Neutrophil (primary cell): ENCODE measurements at regions not wholly inside any gene's neighbourhood (a gene's known extent, or its start where the extent isn't known, plus 50 kb on each side); places are given as distances from the start of the nearest gene placed in this dataset.

Source experiments
- H3K27ac ChIP-seq: fragments of 200-600 bp; sonication (generic); 2 replicates; pipeline ENCODE4 v1.5.1; 2016; ENCODE audit warnings: mild to moderate bottlenecking, moderate library complexity
- H3K27me3 ChIP-seq: fragments of 200-600 bp; sonication (generic); 2 replicates; pipeline ENCODE4 v1.6.0; 2016; ENCODE audit warnings: mild to moderate bottlenecking
- H3K36me3 ChIP-seq: fragments of 200-600 bp; sonication (generic); 2 replicates; pipeline ENCODE4 v1.5.1; 2017
- H3K4me1 ChIP-seq, 2 experiments: fragments of 200-600 bp in 1 of 2; sonication (generic) in 1 of 2; 1 replicate in 1 of 2; 2 replicates in 1 of 2; pipeline versions ENCODE4 v1.5.1 to v1.6.1; 2013 to 2016; ENCODE audit warnings: low read depth in 1 of 2, low read length in 1 of 2, mild to moderate bottlenecking in 1 of 2, moderate library complexity in 1 of 2; ENCODE audit not compliant: control insufficient read depth in 1 of 2, insufficient read depth in 1 of 2
- H3K4me3 ChIP-seq, 2 experiments: fragments of 200-600 bp in 1 of 2; sonication (generic) in 1 of 2; 1 replicate in 1 of 2; 2 replicates in 1 of 2; pipeline ENCODE4 v1.5.1; 2013 to 2016; ENCODE audit warnings: low read depth in 1 of 2, low read length in 1 of 2, mild to moderate bottlenecking in 1 of 2, moderate library complexity in 1 of 2
- H3K9me3 ChIP-seq: fragments of 200-600 bp; sonication (generic); 2 replicates; pipeline ENCODE4 v1.5.1; 2016
- CTCF ChIP-seq: fragments of 200-600 bp; sonication (generic); IDR thresholded peaks from 2 replicates; pipeline ENCODE4 v1.5.1; 2016; ENCODE audit warnings: antibody characterized with exemption

GRCh38 chr2:118654945-118655344, 192.5 kb downstream of the EN1 start:
- no peaks in the 10 kb centered on the region for H3K27me3 ChIP-seq
- no peak overlapping the region for H3K4me3 ChIP-seq
- H3K9me3 ChIP-seq = no peaks in the 10 kb centered on the region
- H3K27ac ChIP-seq = no peak overlapping the region
- no peak for TF ChIP-seq CTCF
- H3K36me3 ChIP-seq = no peaks in the 10 kb centered on the region
- H3K4me1 ChIP-seq = no peaks in the 10 kb centered on the region

- no peak for TF ChIP-seq CTCF
- Histone ChIP-seq H3K4me1 (no peaks in the 10 kb centered on the region), H3K9me3 (no peaks in the 10 kb centered on the region), H3K27ac (no peak overlapping the region), H3K27me3 (no peaks in the 10 kb centered on the region), H3K4me3 (no peak overlapping the region), H3K36me3 (no peaks in the 10 kb centered on the region)
Observed at GRCh38 chr2:118650327-118650726, 197.1 kb downstream of the EN1 start.

GRCh38 chr2:118645876-118646275, 201.6 kb downstream of the EN1 start:
- no peaks in the 10 kb centered on the region for H3K4me1 ChIP-seq
- no peaks in the 10 kb centered on the region for H3K9me3 ChIP-seq
- H3K27ac ChIP-seq = no peak overlapping the region
- no peaks in the 10 kb centered on the region for H3K27me3 ChIP-seq
- TF ChIP-seq CTCF = no peak
- H3K36me3 ChIP-seq = no peaks in the 10 kb centered on the region
- no peak overlapping the region for H3K4me3 ChIP-seq

GRCh38 chr2:118644190-118644589, 203.3 kb downstream of the EN1 start:
- Histone ChIP-seq H3K27ac (no peak overlapping the region), H3K36me3 (no peaks in the 10 kb centered on the region), H3K4me1 (no peaks in the 10 kb centered on the region), H3K27me3 (no peaks in the 10 kb centered on the region), H3K9me3 (no peaks in the 10 kb centered on the region), H3K4me3 (no peak overlapping the region)
- TF ChIP-seq CTCF = no peak

GRCh38 chr2:118643294-118643693, 204.2 kb downstream of the EN1 start:
- Histone ChIP-seq H3K27ac (no peak overlapping the region), H3K4me3 (no peak overlapping the region), H3K4me1 (no peaks in the 10 kb centered on the region), H3K9me3 (no peaks in the 10 kb centered on the region), H3K27me3 (no peaks in the 10 kb centered on the region), H3K36me3 (no peaks in the 10 kb centered on the region)
- no peak for TF ChIP-seq CTCF

GRCh38 chr2:118642501-118642900, 204.9 kb downstream of the EN1 start:
- no peaks in the 10 kb centered on the region for H3K9me3 ChIP-seq

More at GRCh38 chr2:118642501-118642900, 204.9 kb downstream of the EN1 start:
- no peaks in the 10 kb centered on the region for H3K36me3 ChIP-seq
- TF ChIP-seq CTCF = no peak
- no peak overlapping the region for H3K27ac ChIP-seq
- no peaks in the 10 kb centered on the region for H3K27me3 ChIP-seq
- no peaks in the 10 kb centered on the region for H3K4me1 ChIP-seq
- no peak overlapping the region for H3K4me3 ChIP-seq
